Esophagus squamous epithelium (tissue), 4 donors: ENCODE measurements at regions not wholly inside any gene's neighbourhood (a gene's known extent, or its start where the extent isn't known, plus 50 kb on each side); places are given as distances from the start of the nearest gene placed in this dataset.
"Not testable (repeated sequence)": the region's sequence is repeated elsewhere in the genome, so short reads cannot be mapped to it uniquely, and the experiment has no call there.

Experiments
- POLR2A ChIP-seq, 4 donors: fragments of 450-650 bp; IDR thresholded peaks; one replicate each; pipeline ENCODE4 v1.6.1; 2017; ENCODE audit warnings: antibody characterized with exemption in 4 of 4, mild to moderate bottlenecking in 4 of 4, moderate library complexity in 3 of 4
- TF ChIP-seq, protein P1 (sequence below), 6 experiments: fragments of 450-650 bp in 4 of 6; fragments of 200-600 bp in 2 of 6; sonication (generic) in 2 of 6; IDR thresholded peaks; one replicate each; pipeline ENCODE4 v1.5.1; 2016 to 2019; ENCODE audit warnings: antibody characterized with exemption in 6 of 6, mild to moderate bottlenecking in 4 of 6, moderate library complexity in 4 of 6

GRCh38 chr1:149644818-149645217 is 61.2 kb downstream of the PPIAL4C start:
- TF ChIP-seq, protein P1, sequence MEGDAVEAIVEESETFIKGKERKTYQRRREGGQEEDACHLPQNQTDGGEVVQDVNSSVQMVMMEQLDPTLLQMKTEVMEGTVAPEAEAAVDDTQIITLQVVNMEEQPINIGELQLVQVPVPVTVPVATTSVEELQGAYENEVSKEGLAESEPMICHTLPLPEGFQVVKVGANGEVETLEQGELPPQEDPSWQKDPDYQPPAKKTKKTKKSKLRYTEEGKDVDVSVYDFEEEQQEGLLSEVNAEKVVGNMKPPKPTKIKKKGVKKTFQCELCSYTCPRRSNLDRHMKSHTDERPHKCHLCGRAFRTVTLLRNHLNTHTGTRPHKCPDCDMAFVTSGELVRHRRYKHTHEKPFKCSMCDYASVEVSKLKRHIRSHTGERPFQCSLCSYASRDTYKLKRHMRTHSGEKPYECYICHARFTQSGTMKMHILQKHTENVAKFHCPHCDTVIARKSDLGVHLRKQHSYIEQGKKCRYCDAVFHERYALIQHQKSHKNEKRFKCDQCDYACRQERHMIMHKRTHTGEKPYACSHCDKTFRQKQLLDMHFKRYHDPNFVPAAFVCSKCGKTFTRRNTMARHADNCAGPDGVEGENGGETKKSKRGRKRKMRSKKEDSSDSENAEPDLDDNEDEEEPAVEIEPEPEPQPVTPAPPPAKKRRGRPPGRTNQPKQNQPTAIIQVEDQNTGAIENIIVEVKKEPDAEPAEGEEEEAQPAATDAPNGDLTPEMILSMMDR (IDR thresholded peaks at IDR 0.05), result not testable (repeated sequence)
- TF ChIP-seq POLR2A (IDR thresholded peaks at IDR 0.05), result not testable (repeated sequence)
